Thymus (tissue), 11 donors: ENCODE measurements at regions not wholly inside any gene's neighbourhood (a gene's known extent, or its start where the extent isn't known, plus 50 kb on each side); places are given as distances from the start of the nearest gene placed in this dataset.
A peak's percentile ranks its signal among the peaks of the same experiment; 100 is the strongest.

ENCODE experiments used
- DNase-seq, 9 donors: peaks; one replicate each; pipeline ENCODE4 v3.0.0-alpha.2; 2013; ENCODE audit warnings: low spot score in 9 of 9, low read depth in 6 of 9, missing footprints in 1 of 9
- H3K27ac ChIP-seq, 2 donors: one replicate each; pipeline ENCODE4 v1.5.1; 2013; ENCODE audit warnings: control low read depth in 1 of 2, low read depth in 1 of 2, low read length in 1 of 2, mild to moderate bottlenecking in 1 of 2, moderate library complexity in 1 of 2
- H3K27me3 ChIP-seq, 2 donors: one replicate each; pipeline ENCODE4 v1.5.1; 2013; ENCODE audit warnings: low read length in 1 of 2; ENCODE audit not compliant: control insufficient read depth in 2 of 2, insufficient read depth in 1 of 2
- H3K36me3 ChIP-seq, 2 donors: one replicate each; pipeline ENCODE4 v1.5.1; 2013; ENCODE audit warnings: low read length in 1 of 2, mild to moderate bottlenecking in 1 of 2, moderate library complexity in 1 of 2; ENCODE audit not compliant: control insufficient read depth in 2 of 2, insufficient read depth in 2 of 2
- H3K4me1 ChIP-seq, 2 donors: one replicate each; pipeline ENCODE4 v1.5.1; 2013; ENCODE audit warnings: low read length in 2 of 2; ENCODE audit not compliant: control insufficient read depth in 2 of 2, insufficient read depth in 2 of 2
- H3K4me3 ChIP-seq, 2 donors: one replicate each; pipeline ENCODE4 v1.5.1; 2013; ENCODE audit warnings: low read length in 2 of 2, control low read depth in 1 of 2, mild to moderate bottlenecking in 1 of 2
- H3K9me3 ChIP-seq, 2 donors: one replicate each; pipeline ENCODE4 v1.5.1; 2013; ENCODE audit warnings: low read length in 1 of 2, mild to moderate bottlenecking in 1 of 2; ENCODE audit not compliant: control insufficient read depth in 2 of 2, insufficient read depth in 1 of 2
- WGBS: extraction: QIAGEN DNeasy Blood & Tissue Kit; methylation state at CpG from one replicate; pipeline ENCODE4 v1.1.7; 2013; 5-methylcytosine and 5-hydroxymethylcytosine counted together
- donor health status: healthy.

DNA sequence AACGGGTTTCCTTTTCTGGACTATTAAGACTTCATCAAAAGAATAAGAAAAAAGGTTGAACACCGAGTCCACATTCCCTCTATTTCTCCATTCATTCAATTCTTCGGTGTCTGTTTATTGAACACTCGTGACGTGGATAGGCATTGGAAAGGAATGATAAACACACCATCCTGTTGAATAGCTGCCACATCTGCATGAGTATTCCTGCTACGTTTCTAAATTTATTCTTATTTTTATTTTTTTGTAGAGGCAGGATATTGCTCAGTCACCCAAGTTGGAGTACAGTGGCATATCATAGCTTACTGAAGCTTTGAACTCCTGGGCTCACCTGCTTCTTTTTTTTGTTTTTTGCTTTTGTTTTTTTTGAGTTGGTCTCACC is 80.8 kb upstream of the CIBAR2 start:
- Histone ChIP-seq H3K4me1 (peaks cover 0 to 4% of the 10 kb centered on the region in 2 donors), H3K27me3 (peaks cover 0 to 2% of the 10 kb centered on the region in 2 donors), H3K27ac (no peak overlapping the region), H3K36me3 (no peaks in the 10 kb centered on the region), H3K9me3 (peaks cover 0 to 4% of the 10 kb centered on the region in 2 donors), H3K4me3 (no peak overlapping the region)
- 97% methylated on average over 6 of the region's 6 CpGs for WGBS
- DNase-seq, result no peak

DNA sequence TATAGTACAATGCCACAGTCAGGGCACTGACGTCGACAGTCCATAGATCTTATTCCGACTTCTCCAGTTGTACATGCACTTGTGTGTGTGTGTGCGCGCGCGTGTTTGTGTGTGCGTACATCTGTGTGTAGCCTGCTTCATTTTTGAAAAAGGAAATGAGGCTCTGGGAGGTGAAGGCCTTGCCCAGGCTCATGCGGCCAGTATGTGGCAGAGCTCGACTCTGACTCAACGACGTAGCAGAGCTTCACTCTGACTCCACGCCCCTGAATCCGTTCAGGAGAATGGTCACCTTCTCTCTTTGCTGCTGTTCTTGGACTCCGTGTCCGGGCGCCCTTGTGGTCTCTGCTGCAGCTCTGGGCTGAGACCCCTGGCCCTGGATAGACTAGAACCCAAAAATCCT is 81.6 kb upstream of the CIBAR2 start:
- Histone ChIP-seq H3K4me3 (no peak overlapping the region), H3K36me3 (no peaks in the 10 kb centered on the region), H3K27me3 (peaks cover 0 to 2% of the 10 kb centered on the region in 2 donors), H3K27ac (no peak overlapping the region), H3K9me3 (peaks cover 0 to 4% of the 10 kb centered on the region in 2 donors), H3K4me1 (peaks cover 0 to 4% of the 10 kb centered on the region in 2 donors)
- DNase-seq, result no peak
- 98% methylated on average over 17 of the region's 17 CpGs for WGBS

DNA sequence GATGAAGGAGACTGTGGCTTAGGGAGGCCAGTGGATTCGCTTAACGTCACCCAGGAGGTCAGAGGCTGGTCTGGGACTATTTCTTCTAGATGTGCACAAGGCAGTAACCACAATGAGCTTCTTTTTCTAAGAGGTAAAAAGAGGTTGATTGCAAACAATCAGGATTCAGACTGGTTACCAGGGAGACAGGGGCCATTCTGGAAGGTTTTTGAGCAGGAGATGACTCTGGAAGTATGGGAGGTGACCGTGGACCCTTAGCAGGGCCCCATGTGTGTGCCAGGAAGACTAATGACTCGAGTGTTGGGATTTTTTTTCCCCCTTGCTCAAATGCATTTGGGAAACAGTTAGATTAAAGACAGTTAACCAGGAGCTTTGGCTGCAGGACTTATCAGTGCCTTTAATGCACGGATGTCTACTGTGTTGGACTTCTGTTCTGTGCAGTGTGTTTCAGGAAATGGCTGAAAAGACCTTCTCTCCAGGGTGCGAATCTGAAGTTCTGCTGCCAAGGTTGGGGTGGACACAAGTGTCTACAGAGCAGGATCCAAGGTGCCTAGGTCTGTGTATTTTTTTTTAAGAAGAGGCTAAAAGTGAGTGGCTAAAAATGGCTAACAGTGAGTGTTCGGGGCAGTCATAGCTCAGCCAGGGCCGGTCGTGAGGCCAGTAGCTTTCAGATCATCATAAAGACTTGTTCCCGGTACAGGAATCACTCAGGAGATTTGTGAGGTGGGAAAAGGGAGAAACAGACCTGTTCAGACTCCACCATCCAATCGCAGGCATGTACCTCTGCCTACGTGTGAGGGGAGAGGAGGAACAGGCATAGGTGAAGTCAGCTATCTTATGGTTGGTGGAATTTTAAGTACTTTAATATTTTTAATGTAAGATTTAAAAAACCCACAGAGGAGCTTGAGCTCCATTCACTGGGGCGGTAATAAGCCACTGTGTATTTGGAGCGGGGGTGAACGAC is 82.3 kb upstream of the CIBAR2 start:
- Histone ChIP-seq H3K36me3 (no peaks in the 10 kb centered on the region), H3K27me3 (peaks cover 0 to 2% of the 10 kb centered on the region in 2 donors), H3K4me3 (no peak overlapping the region), H3K4me1 (peaks cover 0 to 4% of the 10 kb centered on the region in 2 donors), H3K9me3 (peaks cover 0 to 4% of the 10 kb centered on the region in 2 donors), H3K27ac (no peak overlapping the region)
- no peak for DNase-seq
- WGBS, result 96% methylated on average over 15 of the region's 15 CpGs

- no peak overlapping the region for H3K4me3 ChIP-seq
- peaks cover 0 to 4% of the 10 kb centered on the region in 2 donors for H3K4me1 ChIP-seq
- H3K36me3 ChIP-seq, result no peaks in the 10 kb centered on the region
- no peak for DNase-seq
- H3K27me3 ChIP-seq, result peaks cover 0 to 2% of the 10 kb centered on the region in 2 donors
- WGBS, result 83% methylated on average over 8 of the region's 8 CpGs
- H3K9me3 ChIP-seq, result peaks cover 0 to 4% of the 10 kb centered on the region in 2 donors
- H3K27ac ChIP-seq, result no peak overlapping the region
These were observed 83.0 kb upstream of the CIBAR2 start for GRCh38 chr16:85195271-85195647.

DNA sequence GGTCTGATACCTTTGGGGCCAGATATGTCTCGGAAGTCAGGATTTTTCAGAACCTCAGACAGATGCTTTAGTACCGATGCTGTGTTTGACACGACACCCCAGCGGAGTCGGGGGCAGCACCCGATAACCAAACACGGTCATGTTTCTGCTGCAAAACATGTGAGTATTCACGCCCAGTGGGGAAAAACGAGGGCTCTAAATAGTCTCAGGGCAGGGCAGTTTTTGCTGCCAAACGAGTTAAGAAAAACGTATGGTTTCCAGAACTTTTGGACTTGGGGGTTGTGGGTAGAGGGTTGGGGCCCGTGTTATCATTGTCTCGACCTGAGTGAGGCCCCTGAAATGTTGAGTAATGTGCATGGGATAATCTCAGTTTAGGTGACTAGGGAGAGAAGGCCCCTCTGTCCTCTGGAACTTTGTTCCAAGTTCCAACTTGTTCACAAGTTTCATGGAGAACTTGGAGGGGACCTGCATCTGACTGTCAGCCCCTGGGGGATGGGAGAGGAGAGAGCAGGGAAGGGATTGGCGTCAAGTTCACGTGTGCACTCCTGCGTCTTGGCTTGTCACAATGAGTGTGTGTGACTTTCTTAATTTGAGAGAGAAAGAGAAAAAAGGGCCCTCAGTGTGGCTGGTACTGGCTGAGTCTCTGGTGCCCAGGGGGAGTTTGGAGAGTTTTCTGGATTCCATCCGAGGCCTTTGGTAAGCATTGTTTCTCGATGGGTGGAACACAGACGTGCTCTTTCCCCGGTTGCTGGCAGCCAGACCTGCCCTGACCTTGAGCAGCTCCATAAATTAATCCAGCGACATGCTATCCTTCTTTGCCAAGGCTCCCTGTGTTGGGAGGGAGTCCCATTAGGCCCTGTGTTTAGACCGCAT is 83.9 kb upstream of the CIBAR2 start:
- H3K27ac ChIP-seq, result peak overlapping the region in 1 of 2 donors; percentile 36
- peaks cover 0 to 2% of the 10 kb centered on the region in 2 donors for H3K27me3 ChIP-seq
- H3K4me1 ChIP-seq, result peaks cover 0 to 4% of the 10 kb centered on the region in 2 donors
- H3K9me3 ChIP-seq, result no peaks in the 10 kb centered on the region
- no peak for DNase-seq
- H3K36me3 ChIP-seq, result no peaks in the 10 kb centered on the region
- no peak overlapping the region for H3K4me3 ChIP-seq
- 93% methylated on average over 22 of the region's 22 CpGs for whole genome bisulfite sequencing

DNA sequence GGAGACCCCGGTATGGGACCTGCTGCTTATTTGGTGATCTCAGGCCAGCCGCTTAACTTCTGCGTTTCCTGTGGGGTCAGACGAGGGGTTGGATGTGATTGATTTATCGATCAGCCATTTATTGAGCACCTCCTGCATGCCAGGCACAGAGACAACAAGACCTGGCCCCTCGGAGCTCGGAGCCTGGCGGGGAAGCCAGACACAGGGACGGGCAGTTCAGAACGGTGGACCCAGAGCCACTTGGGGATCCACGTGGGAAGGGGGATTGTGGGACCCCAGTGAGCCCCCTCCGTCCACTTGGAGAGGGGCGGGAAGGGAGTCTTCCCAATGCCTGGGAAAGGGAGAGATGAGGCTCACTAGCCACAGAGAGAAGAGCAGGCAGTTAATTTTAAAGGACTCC is 84.7 kb upstream of the CIBAR2 start:
- 97% methylated on average over 13 of the region's 13 CpGs for WGBS
- Histone ChIP-seq H3K4me3 (no peak overlapping the region), H3K27me3 (peaks cover 0 to 2% of the 10 kb centered on the region in 2 donors), H3K36me3 (no peaks in the 10 kb centered on the region), H3K4me1 (peaks cover 0 to 4% of the 10 kb centered on the region in 2 donors), H3K9me3 (no peaks in the 10 kb centered on the region), H3K27ac (no peak overlapping the region)
- DNase-seq, result no peak

DNA sequence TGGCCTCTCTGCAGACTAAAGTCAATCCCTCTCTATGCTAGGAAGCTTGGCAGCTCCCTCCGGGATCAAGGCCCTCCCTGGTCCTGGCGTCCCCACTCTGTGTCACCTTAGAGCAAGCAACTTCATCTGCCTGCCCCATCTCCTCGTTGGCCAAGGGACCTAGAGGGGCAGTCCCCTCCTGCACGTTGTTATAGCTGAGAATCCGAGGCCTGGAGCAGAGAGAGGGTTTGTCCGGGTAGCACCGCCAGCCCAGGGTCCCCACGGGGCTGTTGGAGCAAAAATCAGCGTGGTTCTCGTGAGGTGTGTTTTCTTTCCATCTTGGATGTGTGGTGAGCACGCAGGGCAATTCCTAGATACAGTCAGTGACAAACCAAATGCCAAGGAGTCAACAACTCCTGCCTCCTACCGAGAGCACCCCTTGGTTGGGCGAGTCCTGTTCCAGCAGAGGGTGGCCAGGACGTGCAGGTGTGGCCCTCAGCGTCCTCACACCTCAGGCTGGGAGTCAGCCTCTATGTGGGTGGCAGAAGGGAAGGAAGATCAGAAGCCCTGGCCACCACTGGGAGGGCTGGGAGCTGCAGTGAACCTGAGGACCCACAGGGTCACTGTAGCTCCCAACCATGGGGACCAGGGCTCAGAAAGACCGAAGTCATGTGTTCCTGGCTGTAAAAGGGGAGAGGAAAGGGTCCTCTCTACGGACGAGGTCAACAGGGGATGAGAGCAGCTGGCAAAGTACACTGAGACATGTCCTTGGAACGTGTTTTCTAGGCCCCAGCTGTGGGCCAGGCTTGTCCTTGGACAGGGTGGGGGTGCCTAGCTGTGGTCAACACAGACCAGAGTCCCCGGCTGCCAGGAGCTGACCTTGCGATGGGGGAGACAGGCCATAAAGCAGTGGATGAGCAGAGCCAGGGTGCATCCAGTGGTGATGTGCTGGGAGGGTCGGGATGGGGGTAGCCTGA is 85.6 kb upstream of the CIBAR2 start:
- peaks cover 0 to 8% of the 10 kb centered on the region in 2 donors for H3K4me1 ChIP-seq
- no peaks in the 10 kb centered on the region for H3K9me3 ChIP-seq
- no peak overlapping the region for H3K4me3 ChIP-seq
- H3K36me3 ChIP-seq, result no peaks in the 10 kb centered on the region
- DNase-seq, result no peak
- no peak overlapping the region for H3K27ac ChIP-seq
- WGBS, result 94% methylated on average over 22 of the region's 22 CpGs
- no peaks in the 10 kb centered on the region for H3K27me3 ChIP-seq

DNA sequence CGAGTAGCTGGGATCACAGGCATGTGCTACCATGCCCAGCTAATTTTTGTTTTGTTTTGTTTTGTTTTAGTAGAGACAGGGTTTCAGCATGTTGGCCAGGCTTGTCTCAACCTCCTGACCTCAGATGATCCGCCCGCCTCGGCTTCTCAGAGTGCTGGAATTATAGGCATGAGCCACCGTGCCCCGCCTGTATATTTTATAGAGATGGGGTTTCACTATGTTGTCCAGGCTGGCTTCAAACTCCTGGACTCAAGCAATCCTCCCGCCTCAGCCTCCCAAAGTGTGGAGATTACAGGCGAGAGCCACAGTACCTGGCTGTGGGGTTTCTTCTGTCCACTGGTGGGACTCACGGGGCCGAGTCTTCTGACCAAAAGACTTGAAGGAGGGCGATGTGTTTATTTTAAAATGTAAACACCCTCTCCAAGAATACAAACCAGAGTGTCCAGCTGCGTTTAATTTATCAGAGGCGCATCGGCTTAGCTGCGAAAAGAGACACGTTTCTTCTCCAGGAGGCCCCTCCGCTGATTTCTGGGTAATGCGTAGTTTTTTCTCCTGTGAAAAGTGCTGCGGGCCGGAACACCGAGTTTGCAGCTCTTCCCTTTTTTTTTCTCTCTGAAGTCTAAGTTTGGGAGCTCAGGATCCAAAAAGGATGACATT is 86.9 kb upstream of the CIBAR2 start:
- Histone ChIP-seq H3K9me3 (no peaks in the 10 kb centered on the region), H3K27me3 (no peaks in the 10 kb centered on the region), H3K36me3 (no peaks in the 10 kb centered on the region), H3K4me1 (peaks cover 0 to 11% of the 10 kb centered on the region in 2 donors), H3K27ac (no peak overlapping the region), H3K4me3 (no peak overlapping the region)
- no peak for DNase-seq
- 95% methylated on average over 21 of the region's 21 CpGs for WGBS
